ENCODE measurements at regions not wholly inside any gene's neighbourhood (a gene's known extent, or its start where the extent isn't known, plus 50 kb on each side); places are given as distances from the start of the nearest gene placed in this dataset.
A peak's percentile ranks its signal among the peaks of the same experiment; 100 is the strongest.

GRCh38 chr14:101064121-101064661 lies 160.7 kb upstream of the RTL1 start:
- TF ChIP-seq EP300 (IDR thresholded peaks at IDR 0.05) (no peak), CTCF (IDR thresholded peaks at IDR 0.05) (no peak), POLR2A (IDR thresholded peaks at IDR 0.05) (no peak), POLR2AphosphoS5 (IDR thresholded peaks at IDR 0.05) (no peak)
- DNase-seq (ENCODE audit: low spot score in 2 of 2): peak; percentile 40 to 59
- WGBS: 90% methylated on average over 8 of the region's 16 CpGs

GRCh38 chr14:101064718-101065117 lies 161.2 kb upstream of the RTL1 start:
- H3K27me3 ChIP-seq: peaks cover 6% of the 10 kb centered on the region
- TF ChIP-seq EP300 (IDR thresholded peaks at IDR 0.05): no peak
- TF ChIP-seq POLR2AphosphoS5 (IDR thresholded peaks at IDR 0.05): no peak
- TF ChIP-seq POLR2A (IDR thresholded peaks at IDR 0.05): no peak
- TF ChIP-seq CTCF (IDR thresholded peaks at IDR 0.05): no peak
- no peaks in the 10 kb centered on the region for H3K36me3 ChIP-seq
- no peaks in the 10 kb centered on the region for H3K4me1 ChIP-seq
- no peak overlapping the region for H3K4me3 ChIP-seq
- peak; percentile 35 to 48 for DNase-seq (ENCODE audit: low spot score in 2 of 2)
- 87% methylated on average over 7 of the region's 7 CpGs for WGBS
- no peak overlapping the region for H3K27ac ChIP-seq
- H3K9me3 ChIP-seq: no peaks in the 10 kb centered on the region

More at GRCh38 chr14:101064121-101064661, 160.7 kb upstream of the RTL1 start:
- no peaks in the 10 kb centered on the region for H3K36me3 ChIP-seq
- H3K27ac ChIP-seq: no peak overlapping the region
- peaks cover 6% of the 10 kb centered on the region for H3K27me3 ChIP-seq
- no peak overlapping the region for H3K4me3 ChIP-seq
- H3K9me3 ChIP-seq: no peaks in the 10 kb centered on the region
- no peaks in the 10 kb centered on the region for H3K4me1 ChIP-seq

- TF ChIP-seq EP300 (IDR thresholded peaks at IDR 0.05): no peak
- no peak for TF ChIP-seq POLR2A (IDR thresholded peaks at IDR 0.05)
- Histone ChIP-seq H3K27ac (no peak overlapping the region), H3K36me3 (no peaks in the 10 kb centered on the region), H3K27me3 (peaks cover 6% of the 10 kb centered on the region), H3K9me3 (no peaks in the 10 kb centered on the region), H3K4me1 (no peaks in the 10 kb centered on the region), H3K4me3 (no peak overlapping the region)
- peak; percentile 34 to 41 for DNase-seq (ENCODE audit: low spot score in 2 of 2)
- 95% methylated on average over 27 of the region's 27 CpGs for WGBS
Observed at GRCh38 chr14:101065246-101065645, 161.7 kb upstream of the RTL1 start.

GRCh38 chr14:101065696-101066694 lies 162.5 kb upstream of the RTL1 start:
- H3K9me3 ChIP-seq: no peaks in the 10 kb centered on the region
- TF ChIP-seq POLR2A (IDR thresholded peaks at IDR 0.05) (no peak), EP300 (IDR thresholded peaks at IDR 0.05) (no peak), POLR2AphosphoS5 (IDR thresholded peaks at IDR 0.05) (no peak), CTCF (IDR thresholded peaks at IDR 0.05) (no peak)
- no peaks in the 10 kb centered on the region for H3K36me3 ChIP-seq
- no peak overlapping the region for H3K4me3 ChIP-seq
- H3K27ac ChIP-seq: no peak overlapping the region
- WGBS: 94% methylated on average over 26 of the region's 43 CpGs
- DNase-seq (ENCODE audit: low spot score in 2 of 2): peak; percentile 40 to 70
- H3K4me1 ChIP-seq: no peaks in the 10 kb centered on the region
- H3K27me3 ChIP-seq: peaks cover 6% of the 10 kb centered on the region

GRCh38 chr14:101066826-101067510 lies 163.4 kb upstream of the RTL1 start:
- Histone ChIP-seq H3K36me3 (no peaks in the 10 kb centered on the region), H3K27me3 (peaks cover 1% of the 10 kb centered on the region), H3K4me1 (no peaks in the 10 kb centered on the region), H3K9me3 (no peaks in the 10 kb centered on the region), H3K4me3 (no peak overlapping the region), H3K27ac (no peak overlapping the region)
- DNase-seq (ENCODE audit: low spot score in 2 of 2): peak; percentile 35 to 74
- no peak for TF ChIP-seq CTCF (IDR thresholded peaks at IDR 0.05)
- TF ChIP-seq EP300 (IDR thresholded peaks at IDR 0.05): no peak
- 94% methylated on average over 8 of the region's 12 CpGs for WGBS

Data from suprapubic skin (tissue), 4 donors.